HCT116 (cell line): ENCODE measurements at regions not wholly inside any gene's neighbourhood (a gene's known extent, or its start where the extent isn't known, plus 50 kb on each side); places are given as distances from the start of the nearest gene placed in this dataset.

Experiments used
- ATAC-seq: fragments of 200-7000 bp; cut with Tn5 transposase; 2 replicates; pipeline ENCODE4 v1.9.1; 2020; ENCODE audit warnings: mild to moderate bottlenecking, moderate library complexity
- BruUV-seq: library from RNA; stranded (reverse); fragments of 400-500 nt; replicated peaks from 2 replicates; lab custom pipeline; 2021; lab: Mats Ljungman, UMichigan
- CTCF ChIA-PET: fragments of 300-600 bp; sonication (Branson Sonifier 250); formaldehyde crosslinking; loops from one replicate; lab custom pipeline; 2021; ENCODE audit warnings: antibody characterized with exemption; lab: Charles Lee
- POLR2A ChIA-PET: fragments of 300-600, 350-600 bp; sonication (Branson Sonifier 250); formaldehyde crosslinking; loops from one replicate; lab custom pipeline; 2021; ENCODE audit warnings: antibody characterized with exemption; lab: Charles Lee
- RAD21 ChIA-PET, 2 experiments: fragments of 300-600 bp; sonication (Branson Sonifier 250); formaldehyde crosslinking; loops; one replicate each; lab custom pipeline; 2023; ENCODE audit warnings: low total read pairs in 2 of 2; ENCODE audit not compliant: uncharacterized antibody in 2 of 2, unreplicated experiment in 2 of 2, low non-redundant PET in 1 of 2; lab: Charles Lee
- DNase-seq: peaks from one replicate; pipeline ENCODE4 v3.0.0-alpha.2; 2010; ENCODE audit warnings: low read depth, low spot score
- H2AFZ ChIP-seq: fragments of 200-600 bp; shearing (Covaris generic), sonication (generic); 2 replicates; pipeline ENCODE4 v1.6.1; 2017; ENCODE audit warnings: low read depth, mixed run types, mixed read lengths, antibody characterized with exemption, low read length; ENCODE audit not compliant: poor library complexity, severe bottlenecking
- H3K27ac ChIP-seq: 2 replicates; pipeline ENCODE4 v1.5.1; 2012; ENCODE audit warnings: low read depth, low read length
- H3K27me3 ChIP-seq: fragments of 200-600 bp; sonication (generic); 2 replicates; pipeline ENCODE4 v1.6.1; 2016; ENCODE audit warnings: mixed run types, low read length, mixed read lengths; ENCODE audit not compliant: insufficient read depth
- H3K36me3 ChIP-seq, 2 experiments: fragments of 200-500 bp in 1 of 2; fragments of 200-600 bp in 1 of 2; sonication (Bioruptor generic) in 1 of 2; sonication (generic) in 1 of 2; 2 replicates each; pipeline versions ENCODE4 v1.5.1 to v1.6.1; 2014 to 2016; ENCODE audit warnings: low read length in 2 of 2, inconsistent platforms in 1 of 2, mixed read lengths in 1 of 2, mixed run types in 1 of 2; ENCODE audit not compliant: insufficient read depth in 2 of 2, control insufficient read depth in 1 of 2
- H3K4me1 ChIP-seq, 2 experiments: fragments of 200-600 bp in 1 of 2; sonication (generic) in 1 of 2; 2 replicates each; pipeline versions ENCODE4 v1.5.1 to v1.6.1; 2012 to 2017; ENCODE audit warnings: low read length in 2 of 2, inconsistent platforms in 1 of 2, mild to moderate bottlenecking in 1 of 2, mixed read lengths in 1 of 2, mixed run types in 1 of 2, moderate library complexity in 1 of 2; ENCODE audit not compliant: insufficient read depth in 2 of 2, control insufficient read depth in 1 of 2
- H3K4me2 ChIP-seq: fragments of 200-600 bp; sonication (generic); 2 replicates; pipeline ENCODE4 v1.6.1; 2017; ENCODE audit warnings: mixed run types, low read length, mixed read lengths
- H3K4me3 ChIP-seq, 2 experiments: fragments of 200-600 bp in 1 of 2; sonication (generic) in 1 of 2; replicated peaks in 1 of 2; 2 replicates each; pipeline ENCODE4 v1.5.1; 2011 to 2016; ENCODE audit warnings: low read length in 2 of 2, control low read depth in 1 of 2, low read depth in 1 of 2, mild to moderate bottlenecking in 1 of 2, mixed read lengths in 1 of 2, mixed run types in 1 of 2
- H3K79me2 ChIP-seq: fragments of 200-600 bp; sonication (generic); 2 replicates; pipeline ENCODE4 v1.6.1; 2017; ENCODE audit warnings: mild to moderate bottlenecking, mixed run types, low read length, moderate library complexity, mixed read lengths; ENCODE audit not compliant: insufficient read depth
- H3K9ac ChIP-seq: fragments of 200-600 bp; sonication (generic); 2 replicates; pipeline ENCODE4 v1.6.1; 2016; ENCODE audit warnings: low read length, mixed read lengths
- H3K9me2 ChIP-seq: fragments of 200-600 bp; sonication (generic), shearing (Covaris generic); 2 replicates; pipeline ENCODE4 v1.6.1; 2017; ENCODE audit warnings: mixed run types, mild to moderate bottlenecking, moderate library complexity; ENCODE audit not compliant: insufficient read depth
- H3K9me3 ChIP-seq, 2 experiments: fragments of 200-500 bp in 1 of 2; fragments of 200-600 bp in 1 of 2; sonication (Bioruptor generic) in 1 of 2; sonication (generic) in 1 of 2; 2 replicates each; pipeline ENCODE4 v1.6.1; 2014 to 2017; ENCODE audit warnings: low read length in 2 of 2, mixed read lengths in 2 of 2, inconsistent platforms in 1 of 2, low read depth in 1 of 2, mild to moderate bottlenecking in 1 of 2, mixed run types in 1 of 2, moderate library complexity in 1 of 2; ENCODE audit not compliant: control insufficient read depth in 1 of 2, insufficient read depth in 1 of 2
- H4K20me1 ChIP-seq: fragments of 200-600 bp; sonication (generic), shearing (Covaris generic); 2 replicates; pipeline ENCODE4 v1.6.1; 2017; ENCODE audit warnings: mixed run types, mild to moderate bottlenecking, moderate library complexity; ENCODE audit not compliant: insufficient read depth
- CTCF ChIP-seq, 3 experiments: fragments of 200-600 bp in 1 of 3; sonication (generic) in 1 of 3; IDR thresholded peaks in 2 of 3; conservative IDR thresholded peaks in 1 of 3; 2 replicates each; pipeline ENCODE4 v1.5.1; 2012 to 2017; ENCODE audit warnings: low read depth in 2 of 3, low read length in 2 of 3, antibody characterized with exemption in 1 of 3, borderline replicate concordance in 1 of 3, control low read depth in 1 of 3, mild to moderate bottlenecking in 1 of 3, mixed read lengths in 1 of 3, mixed run types in 1 of 3, moderate library complexity in 1 of 3; ENCODE audit not compliant: insufficient read depth in 1 of 3
- ELF1 ChIP-seq: IDR thresholded peaks from 2 replicates; pipeline ENCODE4 v1.6.1; 2012; ENCODE audit warnings: low read depth, borderline replicate concordance
- EZH2 ChIP-seq: fragments of 200-600 bp; sonication (generic); IDR thresholded peaks from 2 replicates; pipeline ENCODE4 v1.6.1; 2017; ENCODE audit warnings: antibody characterized with exemption, mixed run types
- POLR2A ChIP-seq: IDR thresholded peaks from 2 replicates; pipeline ENCODE4 v1.7.0; 2011; ENCODE audit warnings: borderline replicate concordance; ENCODE audit not compliant: insufficient read depth, insufficient read length; ENCODE audit errors: extremely low read depth
- RAD21 ChIP-seq: IDR thresholded peaks from 2 replicates; pipeline ENCODE4 v1.6.1; 2012; ENCODE audit warnings: low read depth, mild to moderate bottlenecking
- SIN3A ChIP-seq: IDR thresholded peaks from 2 replicates; pipeline ENCODE4 v1.6.1; 2012; ENCODE audit warnings: low read depth
- ZBTB33 ChIP-seq: IDR thresholded peaks from 2 replicates; pipeline ENCODE4 v1.6.1; 2011; ENCODE audit warnings: mild to moderate bottlenecking, low read length, moderate library complexity; ENCODE audit not compliant: insufficient replicate concordance; ENCODE audit errors: extremely low read depth
- intact Hi-C: fragments of 100-400 bp; cut with micrococcal nuclease; formaldehyde crosslinking; loops from 2 replicates; pipeline ENCODE4 v1.10.0; 2022

GRCh38 chr21:35239811-35240219 lies 190.7 kb upstream of the RUNX1 start:
- no peaks in the 10 kb centered on the region for H3K27me3 ChIP-seq
- BruUV-seq = no TSS peak
- H3K9me3 ChIP-seq = no peaks in the 10 kb centered on the region
- H3K9ac ChIP-seq = no peak overlapping the region
- no peak overlapping the region for H2AFZ ChIP-seq
- no peak overlapping the region for H3K4me3 ChIP-seq
- intact Hi-C loops = no loop called here
- DNase-seq (no peak), ATAC-seq (no peak)
- ChIA-PET CTCF (no interaction called here), POLR2A (no interaction called here), RAD21 (no interaction called here)
- H3K79me2 ChIP-seq = no peaks in the 10 kb centered on the region
- no peak overlapping the region for H3K27ac ChIP-seq
- H3K4me2 ChIP-seq = no peak overlapping the region
- H3K4me1 ChIP-seq = no peaks in the 10 kb centered on the region
- TF ChIP-seq SIN3A (no peak), RAD21 (no peak), ZBTB33 (no peak), POLR2A (no peak), ELF1 (no peak)
- no peaks in the 10 kb centered on the region for H4K20me1 ChIP-seq
- no peaks in the 10 kb centered on the region for H3K9me2 ChIP-seq
- no peaks in the 10 kb centered on the region for H3K36me3 ChIP-seq

GRCh38 chr21:35238119-35238518 lies 189.0 kb upstream of the RUNX1 start:
- Histone ChIP-seq H2AFZ (no peak overlapping the region), H3K9ac (no peak overlapping the region), H3K4me1 (peaks cover 6 to 7% of the 10 kb centered on the region in 2 experiments), H3K4me3 (no peak overlapping the region), H4K20me1 (no peaks in the 10 kb centered on the region), H3K4me2 (no peak overlapping the region), H3K9me2 (no peaks in the 10 kb centered on the region), H3K27me3 (no peaks in the 10 kb centered on the region), H3K36me3 (no peaks in the 10 kb centered on the region), H3K79me2 (no peaks in the 10 kb centered on the region), H3K27ac (no peak overlapping the region), H3K9me3 (no peaks in the 10 kb centered on the region)
- POLR2A ChIA-PET = no interaction called here
- no peak for DNase-seq
- no TSS peak for BruUV-seq
- ATAC-seq = no peak
- intact Hi-C loops = no loop called here
- CTCF ChIA-PET = no interaction called here
- TF ChIP-seq EZH2 = no peak
- no peak for TF ChIP-seq CTCF (IDR thresholded peaks at IDR 0.05 in 2 of 3, conservative IDR thresholded peaks at IDR 0.05 in 1 of 3; ENCODE audit: borderline replicate concordance in 1 of 3, insufficient read depth in 1 of 3, low read depth in 2 of 3, low read length in 2 of 3)
- RAD21 ChIA-PET = no interaction called here
